NCI-H1048 (cell line): ENCODE measurements at regions not wholly inside any gene's neighbourhood (a gene's known extent, or its start where the extent isn't known, plus 50 kb on each side); places are given as distances from the start of the nearest gene placed in this dataset.

Experiments used
- DNase-seq: peaks from one replicate; lab custom pipeline; 2025; lab: John Stamatoyannopoulos, UW

DNA sequence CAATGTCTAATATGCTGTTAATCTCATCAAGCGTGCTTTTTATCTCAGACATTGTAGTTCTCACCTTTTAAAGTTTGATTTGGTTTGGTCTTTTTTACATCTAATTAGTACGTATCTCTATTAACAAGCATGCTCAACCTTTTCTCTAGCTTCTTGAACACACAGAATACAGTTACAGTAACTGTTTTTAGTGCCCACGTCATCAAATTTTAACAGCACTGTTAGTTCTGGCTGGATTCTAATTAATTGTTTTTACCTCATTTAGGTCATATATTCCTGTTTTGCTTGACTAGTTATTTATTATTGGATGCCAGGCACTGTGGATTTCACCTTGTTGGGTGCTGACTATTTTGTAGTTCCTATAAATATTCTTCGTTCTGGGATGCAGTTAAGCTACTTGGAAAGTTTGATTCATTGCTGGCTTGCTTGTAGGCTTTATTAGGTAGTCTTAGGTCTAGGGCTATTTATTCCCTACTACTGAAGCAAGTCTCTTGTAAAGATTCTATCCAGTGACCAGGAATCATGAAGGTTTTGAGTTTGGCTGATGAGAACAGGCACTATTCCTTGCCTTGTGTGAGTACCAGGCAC, 263.0 kb downstream of the ETAA1 start:
- DNase-seq: no peak

DNA sequence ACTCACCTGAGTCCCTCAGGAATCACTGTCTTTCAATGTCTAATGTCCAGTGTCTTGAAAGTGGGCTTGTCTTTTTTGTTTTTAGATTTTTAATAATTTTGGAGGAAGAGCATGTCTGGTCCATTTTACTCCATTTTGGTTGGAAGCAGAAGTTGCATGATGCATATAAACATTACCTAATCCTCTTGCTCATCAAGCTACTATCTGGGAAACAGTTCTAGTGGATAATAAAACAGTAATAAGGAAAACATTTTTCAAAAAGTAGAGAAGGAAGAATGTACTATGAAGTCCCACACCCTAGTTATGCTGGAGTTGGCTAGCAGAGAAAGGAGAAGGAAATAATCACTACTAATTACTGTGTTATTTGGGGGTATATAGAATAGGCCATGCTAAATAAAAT, 263.7 kb downstream of the ETAA1 start:
- DNase-seq: no peak

DNA sequence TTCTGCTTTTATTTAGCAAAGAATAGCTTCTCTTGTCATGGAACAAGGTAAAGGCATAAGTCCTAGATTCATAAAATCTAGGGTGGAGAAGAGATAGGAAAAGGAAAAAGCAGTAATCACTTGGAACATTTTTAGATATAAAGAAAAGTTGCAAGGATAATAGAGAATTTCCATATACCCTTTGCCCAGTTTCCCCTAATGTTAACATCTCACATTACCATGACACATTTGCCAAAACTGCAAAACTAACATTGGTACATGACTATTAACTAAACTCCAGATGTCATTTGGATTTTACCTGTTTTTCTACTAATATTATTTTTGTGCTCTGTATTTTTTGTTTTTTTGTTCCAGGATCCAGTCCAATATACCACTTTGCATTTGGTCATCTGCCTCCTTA, 265.1 kb downstream of the ETAA1 start:
- DNase-seq: no peak

DNA sequence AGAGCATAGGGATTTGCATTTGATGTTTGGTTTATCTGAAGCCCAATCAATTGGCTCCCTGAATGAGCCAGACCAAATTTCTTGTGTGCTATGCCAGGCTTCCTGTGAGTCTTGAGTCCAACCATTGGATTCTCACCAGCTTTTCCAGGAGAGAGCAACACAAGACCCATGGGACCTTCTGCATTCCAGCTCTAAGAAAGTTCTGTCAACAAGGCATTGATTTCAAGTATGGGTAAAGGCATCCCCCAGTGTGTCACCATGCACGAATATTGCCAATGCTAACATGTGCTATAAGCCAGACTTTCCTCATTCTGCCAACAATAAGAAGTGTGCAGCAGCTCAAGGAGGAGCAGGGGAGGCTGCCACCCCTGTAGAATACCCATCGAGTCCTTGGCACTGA, 266.6 kb downstream of the ETAA1 start:
- no peak for DNase-seq

DNA sequence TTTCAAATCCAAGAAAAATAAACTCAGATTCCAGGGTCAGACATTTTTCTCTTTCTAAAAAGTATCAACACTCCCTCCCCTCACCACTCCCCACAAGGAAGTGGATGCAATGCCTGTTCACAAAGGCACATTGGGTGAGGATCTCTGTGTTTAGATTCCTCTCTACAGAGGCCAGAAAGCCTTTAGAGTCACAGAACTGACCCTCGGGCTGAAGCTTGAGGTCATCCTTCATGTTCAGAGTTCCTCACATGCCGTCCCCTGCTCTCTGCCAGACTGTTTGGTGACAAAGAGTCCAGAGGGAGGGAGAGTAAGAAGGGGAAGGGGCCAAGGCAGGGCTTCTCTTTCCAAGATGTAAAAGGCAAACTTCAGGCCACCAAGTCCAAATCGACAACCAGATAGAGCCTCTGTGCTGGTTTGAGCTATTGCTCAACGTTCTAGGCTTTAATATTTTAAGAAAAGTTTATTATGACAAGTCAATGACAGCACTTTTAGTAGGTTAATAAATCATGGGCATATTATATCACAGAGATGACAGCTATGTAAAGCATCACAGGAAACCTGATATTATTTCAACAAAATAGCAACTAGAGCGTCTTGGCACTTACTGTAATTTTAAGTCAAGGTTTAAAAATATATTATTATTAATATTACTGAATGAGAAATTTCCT, 269.4 kb downstream of the ETAA1 start:
- no peak for DNase-seq

DNA sequence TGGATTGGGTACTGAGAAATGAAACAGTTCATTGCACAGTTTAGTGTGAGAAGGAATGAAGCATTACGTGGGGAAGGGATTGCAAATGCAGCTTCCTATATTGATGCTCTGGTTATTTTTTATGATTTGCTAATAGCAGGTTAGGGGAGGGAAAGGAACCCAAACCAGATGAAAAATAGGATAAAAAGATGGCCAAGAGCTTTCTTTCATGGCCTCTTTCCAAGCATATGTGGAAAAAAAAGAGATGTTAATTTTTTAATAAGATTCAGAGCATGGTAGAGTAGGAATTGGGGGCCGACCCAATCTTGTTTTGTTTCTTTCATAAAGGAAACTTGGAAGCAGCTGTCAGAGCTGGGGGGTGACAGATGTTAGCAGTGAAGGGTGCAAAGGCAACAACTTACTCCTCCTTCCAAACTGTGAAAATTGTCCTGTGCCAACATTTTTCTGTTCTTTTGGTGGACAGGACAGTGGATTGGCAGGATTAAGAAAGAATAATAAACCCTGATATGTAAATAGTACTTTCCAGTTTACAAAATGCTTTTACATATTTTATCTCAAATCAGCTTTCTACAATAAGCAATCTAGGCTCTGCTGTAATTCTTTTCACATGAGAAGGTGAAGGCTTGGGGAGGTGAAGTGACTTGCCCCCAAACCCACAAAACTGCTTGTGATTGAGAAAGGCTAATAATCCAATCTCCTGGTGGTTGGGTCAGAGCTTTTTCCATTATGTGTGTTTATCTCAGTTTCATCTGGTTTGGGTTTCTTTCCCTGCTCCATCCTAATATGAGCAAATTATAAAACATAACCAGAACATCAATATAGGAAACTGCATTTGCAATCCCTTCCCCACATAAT, 270.1 kb downstream of the ETAA1 start:
- no peak for DNase-seq

DNA sequence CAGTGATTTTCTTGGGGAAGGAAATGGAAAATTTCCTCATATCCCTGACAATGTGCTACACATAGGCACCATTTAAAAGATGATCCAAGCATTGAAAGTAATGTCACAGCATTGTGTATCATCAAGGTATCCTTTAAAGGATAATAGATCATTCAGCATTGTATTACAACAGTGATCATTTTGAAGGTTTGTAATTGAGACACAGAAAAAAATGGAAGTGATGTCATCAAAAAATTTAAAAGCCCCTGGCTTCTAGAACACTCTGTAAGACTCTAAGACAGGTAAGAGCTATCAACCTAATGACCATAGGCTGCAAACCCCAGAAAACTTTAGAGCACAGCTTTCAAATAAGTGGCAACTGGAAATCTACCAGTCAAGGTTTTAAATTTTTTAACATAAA, 271.4 kb downstream of the ETAA1 start:
- no peak for DNase-seq

DNA sequence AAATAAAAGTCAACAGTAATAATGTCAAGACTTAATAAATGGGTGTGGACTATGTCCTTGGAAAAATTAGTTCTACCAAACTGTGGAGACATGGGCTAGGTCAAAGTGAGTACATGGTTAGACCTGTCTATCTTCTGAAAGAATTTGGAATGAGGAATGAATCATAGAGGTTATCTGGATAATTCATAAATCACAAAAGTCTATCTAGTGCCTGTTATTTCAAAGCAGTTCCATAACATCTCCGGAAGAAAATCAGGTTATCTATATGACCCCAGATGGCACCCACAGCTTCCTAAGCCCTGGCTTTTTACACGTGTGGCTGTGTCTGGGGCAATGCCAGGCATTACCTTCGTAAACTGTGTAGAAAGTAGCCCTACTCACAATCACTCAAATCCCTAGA, 272.0 kb downstream of the ETAA1 start:
- no peak for DNase-seq

DNA sequence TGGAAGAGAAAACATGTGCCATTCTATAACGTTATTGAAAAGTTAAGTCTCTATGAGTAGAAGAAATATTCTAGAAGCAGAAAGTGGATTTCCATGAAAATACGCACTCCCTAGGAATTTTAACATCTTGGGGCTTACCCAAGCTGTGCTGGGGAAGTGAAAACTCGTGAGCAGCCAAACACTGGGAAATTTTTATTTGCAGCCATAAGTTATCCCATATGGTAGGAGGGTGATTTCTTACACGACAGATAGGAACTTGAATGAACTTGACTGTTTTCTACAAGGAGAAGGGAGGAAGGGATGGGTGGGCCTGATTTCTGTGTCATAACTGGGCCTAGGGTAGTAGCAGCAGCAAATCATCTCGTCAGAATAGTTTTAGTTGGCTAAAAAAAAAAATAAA, 272.6 kb downstream of the ETAA1 start:
- DNase-seq: no peak

DNA sequence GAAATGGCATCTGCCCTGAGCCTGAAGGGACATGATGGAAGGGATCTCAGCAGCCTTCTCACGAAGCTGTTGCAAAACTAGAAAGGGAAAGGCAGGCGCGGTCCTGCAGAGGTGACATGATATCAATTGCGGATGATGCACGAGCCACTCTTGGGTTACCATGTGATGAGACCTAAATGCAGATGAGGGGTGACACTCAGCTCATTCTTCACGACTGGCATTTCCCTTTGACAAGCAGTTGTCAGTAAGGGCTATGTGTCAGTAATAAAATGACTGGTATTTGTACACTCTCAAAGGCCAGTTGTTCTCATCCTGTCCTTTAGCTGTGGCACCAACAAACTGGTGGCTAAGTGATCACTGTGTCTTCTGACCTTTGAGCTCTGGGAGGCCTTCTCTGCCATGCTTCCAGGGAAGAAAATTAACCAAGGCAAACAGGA, 273.6 kb downstream of the ETAA1 start:
- DNase-seq: no peak

DNA sequence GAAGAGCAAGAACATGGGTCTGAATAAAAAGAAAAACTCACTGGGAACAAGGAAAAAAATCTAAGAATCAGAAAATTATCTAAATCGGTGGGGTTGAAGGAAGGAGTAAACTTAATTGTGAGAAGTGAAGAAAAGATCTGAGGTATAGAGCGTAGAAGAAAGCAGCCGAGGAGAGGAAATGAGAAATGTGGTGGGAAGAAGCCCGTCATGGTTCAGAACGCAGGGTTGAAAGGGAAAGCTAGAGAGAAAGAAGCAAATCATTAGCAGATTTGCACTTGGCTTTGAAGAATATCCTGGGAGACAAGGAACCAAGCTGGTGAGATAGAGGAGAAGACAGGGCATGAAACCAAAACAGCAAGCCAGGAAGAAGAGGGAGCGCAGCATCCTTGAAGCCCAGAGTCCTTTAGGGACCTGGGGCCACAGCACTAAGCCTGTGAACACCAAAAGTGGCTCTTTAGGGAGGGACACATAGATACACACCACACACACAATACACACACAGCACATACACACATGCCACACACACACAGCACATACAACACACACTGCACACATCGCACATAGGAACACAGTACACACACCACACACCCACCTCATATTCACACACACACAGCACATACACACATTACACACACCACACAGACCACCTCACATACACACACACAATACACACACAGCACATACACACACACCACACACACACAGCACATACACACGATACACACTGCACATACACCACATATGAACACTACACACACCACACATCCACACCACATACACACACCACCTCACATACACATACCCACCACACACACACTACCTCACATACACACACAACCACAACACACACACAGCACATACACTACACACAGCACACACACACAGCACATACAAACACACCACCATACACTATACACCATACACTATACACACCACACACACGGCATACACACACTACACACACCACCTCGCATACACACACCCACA, 274.6 kb downstream of the ETAA1 start:
- no peak for DNase-seq

DNA sequence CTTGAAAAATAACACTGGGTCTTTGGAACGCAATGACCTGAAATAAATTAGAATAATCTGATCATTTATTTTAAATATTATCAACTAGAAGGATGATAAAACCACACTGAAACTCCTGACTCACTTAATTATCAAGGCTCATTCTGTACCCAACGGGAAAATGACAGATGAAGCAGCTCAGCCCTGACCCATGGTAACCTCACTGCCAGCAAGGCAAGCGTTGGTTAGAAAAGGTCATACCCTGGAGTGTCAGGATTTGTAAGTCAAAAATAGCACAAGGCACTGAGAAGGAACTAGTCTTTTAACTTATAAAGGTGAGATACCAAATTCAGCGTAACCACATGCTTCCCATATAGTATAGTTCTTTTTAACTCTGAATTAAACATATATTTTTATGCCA, 277.5 kb downstream of the ETAA1 start:
- DNase-seq: no peak

DNA sequence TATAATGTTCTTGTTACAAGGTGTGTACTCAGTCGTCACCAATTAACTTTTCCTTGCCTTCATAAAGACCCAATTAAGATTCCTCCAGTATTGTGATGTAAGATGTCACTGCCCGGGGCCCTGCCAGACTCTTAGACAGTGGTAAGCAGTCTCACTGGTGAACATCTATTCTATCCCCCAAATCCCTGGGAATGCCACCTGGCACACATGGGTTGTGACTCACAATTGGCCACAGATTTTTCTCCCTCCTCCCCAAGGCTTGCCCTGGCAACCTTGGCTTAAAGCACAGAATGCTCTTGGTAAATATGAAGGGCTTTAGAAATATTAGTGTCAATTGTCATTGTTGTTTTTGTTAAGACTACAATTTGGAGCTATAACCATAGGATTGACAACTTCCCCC, 287.9 kb downstream of the ETAA1 start:
- DNase-seq: no peak

DNA sequence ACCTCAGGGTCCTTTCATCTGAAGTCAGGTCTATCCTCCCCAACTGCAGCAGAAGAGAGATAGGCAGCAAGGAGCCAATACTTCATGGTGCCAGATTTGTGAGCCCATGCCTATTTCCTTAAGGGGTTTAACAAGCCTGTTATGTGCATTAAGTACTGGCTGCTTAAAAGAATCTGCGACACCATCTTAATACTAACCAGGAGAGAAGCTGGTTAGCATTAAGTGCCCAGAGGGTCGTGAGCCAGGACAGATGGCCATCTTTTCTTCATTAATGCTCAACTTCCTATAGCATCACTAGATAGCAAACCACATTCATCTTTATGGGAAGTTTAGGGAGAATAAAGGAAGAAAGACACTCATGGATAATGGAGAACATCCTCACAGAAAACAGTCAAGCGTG, 289.1 kb downstream of the ETAA1 start:
- DNase-seq: no peak

DNA sequence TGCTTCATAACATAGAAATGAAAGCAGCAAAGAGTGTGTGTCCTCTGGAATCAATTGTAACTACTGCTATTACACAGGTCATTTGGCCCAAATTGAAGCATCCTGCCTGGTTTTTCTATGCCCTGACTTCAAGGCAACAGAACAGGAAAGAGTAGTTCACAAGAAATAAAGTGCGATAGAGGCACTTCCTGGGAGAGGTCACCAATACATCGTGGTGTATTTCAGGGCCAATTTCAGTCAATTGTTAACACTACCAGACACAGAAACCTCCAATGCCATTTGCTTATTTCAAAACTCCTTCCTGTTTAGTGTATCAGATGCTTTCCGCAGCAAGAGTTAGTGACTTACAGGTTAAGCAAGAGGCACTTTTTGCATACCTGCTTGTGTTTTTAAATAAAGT, 292.1 kb downstream of the ETAA1 start:
- no peak for DNase-seq

DNA sequence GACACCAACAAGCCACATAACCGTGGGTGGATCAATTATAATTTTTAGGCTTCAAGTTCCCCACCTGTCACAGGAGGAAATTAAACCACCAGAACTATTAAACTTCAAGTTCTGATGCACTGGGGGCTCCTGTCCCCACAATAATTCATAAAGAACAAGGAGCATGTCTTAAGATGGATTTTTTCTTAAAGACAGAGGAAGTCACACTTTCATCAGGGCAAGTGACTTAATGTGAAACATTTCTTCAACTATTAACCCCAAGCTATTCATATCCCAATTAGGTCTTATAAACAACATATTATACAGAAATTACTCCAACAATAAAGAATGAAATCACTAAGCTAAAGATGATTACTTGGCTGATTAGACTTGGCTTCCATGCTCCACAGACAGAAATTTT, 292.5 kb downstream of the ETAA1 start:
- no peak for DNase-seq

DNA sequence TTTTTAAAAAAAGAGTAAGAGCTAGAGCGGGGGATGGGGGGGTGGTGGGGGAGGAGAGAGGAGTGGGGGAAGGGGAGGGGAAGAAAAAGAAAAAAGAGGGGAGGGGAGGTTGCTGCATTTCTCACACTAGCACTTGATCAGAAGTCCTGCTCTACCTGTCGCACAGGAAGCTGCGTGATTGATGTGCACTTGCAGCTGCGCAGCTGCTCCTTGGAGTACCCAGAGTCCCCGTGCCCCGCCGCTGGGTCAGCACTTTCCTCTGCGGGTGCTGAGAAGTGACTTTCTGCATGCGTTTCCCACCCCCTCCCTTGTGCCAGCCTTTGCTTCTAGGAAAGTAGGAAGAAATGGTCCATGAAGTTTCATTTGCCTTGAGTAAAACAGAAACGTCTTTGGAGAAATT, 297.3 kb downstream of the ETAA1 start:
- DNase-seq: no peak

DNA sequence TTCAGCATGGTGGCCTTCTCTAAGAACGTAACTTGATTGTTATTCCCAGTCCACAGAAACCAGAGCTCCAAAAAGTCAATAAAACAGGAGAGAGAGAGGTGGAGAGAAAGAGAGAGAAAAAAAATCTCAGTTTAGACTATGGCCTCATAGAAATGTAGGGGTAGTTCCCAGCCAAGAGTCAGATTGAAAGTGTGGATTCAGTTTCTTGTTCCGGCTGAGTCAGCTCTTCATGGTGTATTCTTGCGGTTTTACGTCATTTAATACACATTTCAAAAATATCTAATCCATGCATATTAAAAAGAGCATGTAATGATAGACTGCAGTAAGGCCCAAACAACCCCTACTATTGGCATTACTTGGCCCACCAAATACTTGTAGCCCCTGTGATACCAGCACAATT, 303.9 kb downstream of the ETAA1 start:
- DNase-seq: no peak

DNA sequence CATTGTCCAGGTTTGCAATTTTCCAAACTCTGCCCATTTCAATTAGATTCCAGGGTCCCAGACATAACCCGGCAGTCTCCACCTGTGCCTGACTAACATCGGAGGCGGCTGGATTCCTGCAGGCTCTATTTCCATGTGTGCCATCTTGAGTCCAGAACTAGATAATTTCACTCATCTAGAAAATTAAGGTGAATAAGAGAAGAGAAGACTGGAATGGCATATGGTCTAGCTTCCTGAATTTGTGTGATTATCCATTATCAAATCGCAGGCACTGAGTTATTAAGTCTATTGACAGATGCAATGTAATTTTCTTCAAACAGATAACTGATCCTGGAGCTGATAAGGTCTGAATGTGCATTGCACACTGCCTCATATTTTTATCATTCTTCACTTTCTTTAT, 305.2 kb downstream of the ETAA1 start:
- DNase-seq: no peak

DNA sequence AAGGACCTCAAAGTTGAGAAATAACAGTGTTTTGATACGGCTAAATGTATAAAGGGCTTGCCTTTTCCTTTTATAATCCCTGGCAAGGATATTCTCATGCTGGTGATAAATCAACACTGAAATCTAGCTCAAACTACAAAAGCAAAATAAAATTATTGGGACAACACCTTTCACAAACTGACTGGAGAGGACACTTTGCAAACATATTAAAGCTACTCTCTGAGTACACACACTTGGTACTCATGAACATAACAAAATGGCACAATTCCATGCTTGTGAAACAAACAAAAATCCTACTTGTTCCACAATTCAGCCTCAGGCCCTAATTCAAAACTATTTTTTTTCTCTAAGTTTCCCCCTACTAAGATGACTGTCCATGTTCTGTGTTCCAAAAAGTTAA, 305.8 kb downstream of the ETAA1 start:
- DNase-seq: no peak

DNA sequence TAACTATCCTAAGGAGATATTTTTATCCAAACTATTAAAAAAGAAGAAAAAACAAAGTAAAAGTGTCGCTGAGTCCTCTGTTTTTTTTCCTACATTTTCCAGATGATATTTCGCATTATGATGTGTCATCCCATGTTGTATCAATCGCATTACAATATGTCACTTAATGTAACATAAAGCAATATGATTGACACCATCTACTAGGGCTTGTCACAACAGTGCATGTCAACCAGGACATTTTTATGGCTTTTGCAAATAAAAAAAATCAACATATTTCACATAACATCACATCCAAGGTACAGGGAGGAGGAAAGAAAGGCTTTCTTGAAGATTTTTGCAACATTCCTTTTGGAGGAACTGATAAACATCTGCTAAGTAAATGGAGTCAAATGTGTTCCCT, 308.9 kb downstream of the ETAA1 start:
- no peak for DNase-seq

DNA sequence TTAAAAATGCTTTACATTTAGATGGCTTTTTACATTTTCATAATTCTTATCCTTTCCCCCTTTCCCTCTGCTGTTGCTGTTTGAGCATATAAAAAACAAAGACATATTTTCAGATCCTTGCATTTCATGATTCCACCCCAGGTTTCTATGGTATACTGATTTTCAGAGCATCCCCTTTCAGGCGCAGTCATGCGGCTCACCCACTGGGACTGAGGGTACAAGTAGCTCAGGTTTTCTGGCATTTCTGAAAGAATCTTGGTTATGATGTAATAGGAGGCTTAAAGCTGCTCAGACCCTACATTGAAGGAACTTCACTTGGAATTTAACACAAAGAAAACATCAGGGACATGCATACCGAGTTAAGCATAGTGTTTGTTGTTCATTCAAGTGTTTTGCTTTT, 310.8 kb downstream of the ETAA1 start:
- DNase-seq: no peak
